ENCODE measurements at regions not wholly inside any gene's neighbourhood (a gene's known extent, or its start where the extent isn't known, plus 50 kb on each side); places are given as distances from the start of the nearest gene placed in this dataset.

DNA sequence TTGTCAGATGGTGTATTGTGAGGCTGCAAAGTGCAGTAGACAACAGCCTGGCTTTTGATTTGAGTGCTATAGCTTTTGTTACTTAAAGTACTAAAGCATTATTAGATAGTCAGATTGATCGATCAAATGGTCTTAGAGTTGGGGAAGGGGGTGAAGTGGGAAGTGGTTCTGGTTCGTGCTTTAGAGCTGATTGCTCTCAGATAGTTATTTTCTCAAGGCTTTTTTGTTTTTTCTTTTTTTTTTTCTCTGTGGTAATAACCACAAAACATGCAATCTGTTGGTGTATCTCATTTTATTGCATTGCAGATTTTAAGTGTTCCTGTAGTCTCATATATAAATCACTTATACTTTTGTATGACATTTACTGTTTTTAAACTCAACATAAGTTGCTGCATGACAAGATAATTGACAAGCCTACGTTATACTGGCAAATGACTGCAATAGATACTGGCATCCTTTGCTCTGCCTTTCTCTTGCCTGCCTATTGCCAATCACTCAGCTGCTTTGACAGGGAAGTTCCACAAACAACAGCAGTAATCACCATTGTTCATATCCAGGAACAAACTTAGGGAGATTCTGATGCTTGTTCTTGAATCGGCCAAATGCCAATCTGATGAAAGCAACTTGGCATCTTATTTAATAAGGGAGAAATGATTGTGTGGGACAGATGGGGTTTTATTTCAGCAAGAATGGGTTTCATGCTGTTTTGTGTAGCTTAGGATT lies 125.0 kb upstream of the B3GALT2 start:
- H3K27me3 ChIP-seq (ENCODE audit: control insufficient read depth in 2 of 2, insufficient read depth in 2 of 2, low read length in 2 of 2): no peaks in the 10 kb centered on the region
- no peaks in the 10 kb centered on the region for H3K9me3 ChIP-seq (replicated peaks; ENCODE audit: control insufficient read depth, insufficient read depth, low read length)
- H3K36me3 ChIP-seq (ENCODE audit: control insufficient read depth in 2 of 2, extremely low read depth in 1 of 2, insufficient read depth in 2 of 2, low read length in 2 of 2): no peaks in the 10 kb centered on the region
- CTCF ChIA-PET: interaction anchor here (0.6 to 0.8 kb wide), 2 partner anchors 10 to 175 kb away, joined by 3 read pairs; no protein-coding TSS in a partner anchor
- H2AFZ ChIP-seq (ENCODE audit: low read depth, low read length): no peak overlapping the region
- no peak overlapping the region for H3K9ac ChIP-seq (replicated peaks; ENCODE audit: extremely low read depth, insufficient read depth, low read length)
- dilution Hi-C loops (cut with MboI; ENCODE audit: extremely low pct_ligation_motif_present, low sequenced_read_pairs): no loop called here
- BruUV-seq (replicated peaks): no TSS peak
- no peak overlapping the region for H3K27ac ChIP-seq (ENCODE audit: insufficient read depth, low read depth, low read length)
- no peak overlapping the region for H3K4me2 ChIP-seq (ENCODE audit: insufficient read depth, low read length)
- H3K79me2 ChIP-seq (ENCODE audit: control insufficient read depth, insufficient read depth, low read length): no peaks in the 10 kb centered on the region
- no peaks in the 10 kb centered on the region for H4K20me1 ChIP-seq (replicated peaks; ENCODE audit: control insufficient read depth, extremely low read depth, insufficient read depth, low read length)
- FAIRE-seq (no peak), DNase-seq (ENCODE audit: low read depth, low spot score) (no peak)
- TF ChIP-seq GATA2 (IDR thresholded peaks at IDR 0.05; ENCODE audit: insufficient read depth, insufficient read length, low read depth, low read length) (no peak), POLR2AphosphoS5 (IDR thresholded peaks at IDR 0.05; ENCODE audit: insufficient read depth, low read depth, low read length) (no peak), FOS (IDR thresholded peaks at IDR 0.05; ENCODE audit: borderline replicate concordance, insufficient read depth, low read length) (no peak), MYC (IDR thresholded peaks at IDR 0.05; ENCODE audit: low read depth, low read length) (no peak), POLR2A (IDR thresholded peaks at IDR 0.05; ENCODE audit: low read depth, low read length) (no peak), EZH2 (IDR thresholded peaks at IDR 0.05; ENCODE audit: borderline replicate concordance, low read depth, low read length, severe bottlenecking) (no peak), JUN (IDR thresholded peaks at IDR 0.05; ENCODE audit: borderline replicate concordance, insufficient read depth, insufficient read length, low read depth) (no peak)
- TF ChIP-seq, protein P1, sequence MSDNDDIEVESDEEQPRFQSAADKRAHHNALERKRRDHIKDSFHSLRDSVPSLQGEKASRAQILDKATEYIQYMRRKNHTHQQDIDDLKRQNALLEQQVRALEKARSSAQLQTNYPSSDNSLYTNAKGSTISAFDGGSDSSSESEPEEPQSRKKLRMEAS (IDR thresholded peaks at IDR 0.05; ENCODE audit: insufficient read depth, insufficient read length): no peak
- TF ChIP-seq, protein P2, sequence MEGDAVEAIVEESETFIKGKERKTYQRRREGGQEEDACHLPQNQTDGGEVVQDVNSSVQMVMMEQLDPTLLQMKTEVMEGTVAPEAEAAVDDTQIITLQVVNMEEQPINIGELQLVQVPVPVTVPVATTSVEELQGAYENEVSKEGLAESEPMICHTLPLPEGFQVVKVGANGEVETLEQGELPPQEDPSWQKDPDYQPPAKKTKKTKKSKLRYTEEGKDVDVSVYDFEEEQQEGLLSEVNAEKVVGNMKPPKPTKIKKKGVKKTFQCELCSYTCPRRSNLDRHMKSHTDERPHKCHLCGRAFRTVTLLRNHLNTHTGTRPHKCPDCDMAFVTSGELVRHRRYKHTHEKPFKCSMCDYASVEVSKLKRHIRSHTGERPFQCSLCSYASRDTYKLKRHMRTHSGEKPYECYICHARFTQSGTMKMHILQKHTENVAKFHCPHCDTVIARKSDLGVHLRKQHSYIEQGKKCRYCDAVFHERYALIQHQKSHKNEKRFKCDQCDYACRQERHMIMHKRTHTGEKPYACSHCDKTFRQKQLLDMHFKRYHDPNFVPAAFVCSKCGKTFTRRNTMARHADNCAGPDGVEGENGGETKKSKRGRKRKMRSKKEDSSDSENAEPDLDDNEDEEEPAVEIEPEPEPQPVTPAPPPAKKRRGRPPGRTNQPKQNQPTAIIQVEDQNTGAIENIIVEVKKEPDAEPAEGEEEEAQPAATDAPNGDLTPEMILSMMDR (IDR thresholded peaks at IDR 0.05; ENCODE audit: extremely low read depth in 1 of 2, insufficient read depth in 1 of 2, low read depth in 1 of 2, low read length in 2 of 2): no peak
- no peaks in the 10 kb centered on the region for H3K4me1 ChIP-seq (ENCODE audit: control insufficient read depth, extremely low read depth, insufficient read depth, low read length)
- H3K9me1 ChIP-seq (replicated peaks; ENCODE audit: control insufficient read depth, extremely low read depth, insufficient read depth, low read length): no peaks in the 10 kb centered on the region
- H3K4me3 ChIP-seq (replicated peaks in 1 of 3; ENCODE audit: insufficient read depth in 1 of 3, low read depth in 1 of 3, low read length in 3 of 3): no peak overlapping the region
- POLR2A ChIA-PET: interaction anchor here (0.6 kb wide), 1 partner anchor 351 kb away, joined by 6 read pairs; no protein-coding TSS in a partner anchor
- intact Hi-C loops (cut with micrococcal nuclease): no loop called here
